Fibroblast of mammary gland (primary cell): ENCODE measurements at regions not wholly inside any gene's neighbourhood (a gene's known extent, or its start where the extent isn't known, plus 50 kb on each side); places are given as distances from the start of the nearest gene placed in this dataset.

Source experiments
- DNase-seq: peaks from one replicate; pipeline ENCODE4 v3.0.0-alpha.2; 2010; ENCODE audit warnings: low read depth
- H3K4me3 ChIP-seq: 2 replicates; pipeline ENCODE4 v1.5.1; 2011; ENCODE audit warnings: low read depth, mild to moderate bottlenecking, low read length, moderate library complexity; ENCODE audit not compliant: control insufficient read depth
- CTCF ChIP-seq: conservative IDR thresholded peaks from 2 replicates; pipeline ENCODE4 v1.5.1; 2011; ENCODE audit warnings: low read depth, low read length, inconsistent platforms; ENCODE audit not compliant: control insufficient read depth, insufficient read depth

- TF ChIP-seq CTCF = no peak
- no peak for DNase-seq
These were observed 407.6 kb upstream of the MYT1L start for GRCh38 chr2:2738684-2739083.

GRCh38 chr2:2738276-2738675 lies 407.2 kb upstream of the MYT1L start:
- no peak for TF ChIP-seq CTCF
- DNase-seq = no peak
- H3K4me3 ChIP-seq = no peak overlapping the region

More at GRCh38 chr2:2738684-2739083, 407.6 kb upstream of the MYT1L start:
- no peak overlapping the region for H3K4me3 ChIP-seq

GRCh38 chr2:2735041-2735440 lies 404.0 kb upstream of the MYT1L start:
- no peak for TF ChIP-seq CTCF
- no peak for DNase-seq
- no peak overlapping the region for H3K4me3 ChIP-seq

- TF ChIP-seq CTCF = no peak
- DNase-seq = no peak
- no peak overlapping the region for H3K4me3 ChIP-seq
These were observed 403.2 kb upstream of the MYT1L start for GRCh38 chr2:2734308-2734707.

GRCh38 chr2:2733818-2734217 lies 402.7 kb upstream of the MYT1L start:
- DNase-seq = no peak
- no peak overlapping the region for H3K4me3 ChIP-seq
- no peak for TF ChIP-seq CTCF

- H3K4me3 ChIP-seq = no peak overlapping the region
These were observed 401.4 kb upstream of the MYT1L start for GRCh38 chr2:2732331-2733119.

More at GRCh38 chr2:2732331-2733119, 401.4 kb upstream of the MYT1L start:
- no peak for DNase-seq
- no peak for TF ChIP-seq CTCF
